GM19240 (cell line): ENCODE measurements at regions not wholly inside any gene's neighbourhood (a gene's known extent, or its start where the extent isn't known, plus 50 kb on each side); places are given as distances from the start of the nearest gene placed in this dataset.
"Not testable (repeated sequence)": the region's sequence is repeated elsewhere in the genome, so short reads cannot be mapped to it uniquely, and the experiment has no call there.

Source experiments
- DNase-seq: peaks from one replicate; pipeline ENCODE4 v3.0.0; 2011; ENCODE audit warnings: low spot score; ENCODE audit not compliant: insufficient read length

DNA sequence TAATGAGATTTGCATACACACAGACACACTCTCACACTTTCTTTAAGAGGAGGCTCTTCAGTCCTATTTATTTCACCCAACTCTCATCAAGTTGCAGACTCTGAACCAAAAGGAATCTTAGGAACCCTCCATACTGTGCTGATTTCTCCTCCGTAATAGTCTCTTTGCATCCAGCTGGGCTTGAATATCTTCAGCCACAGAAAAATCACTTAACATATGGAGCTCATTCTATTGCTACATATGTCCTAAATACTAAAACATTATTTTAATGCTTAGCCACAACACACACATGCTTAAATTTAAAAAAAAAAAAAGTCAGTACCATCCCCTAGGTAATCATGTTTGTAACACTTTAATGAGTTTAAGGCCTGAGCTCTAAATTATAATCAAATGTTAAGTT is 287.5 kb upstream of the CNTN6 start:
- no peak for DNase-seq

DNA sequence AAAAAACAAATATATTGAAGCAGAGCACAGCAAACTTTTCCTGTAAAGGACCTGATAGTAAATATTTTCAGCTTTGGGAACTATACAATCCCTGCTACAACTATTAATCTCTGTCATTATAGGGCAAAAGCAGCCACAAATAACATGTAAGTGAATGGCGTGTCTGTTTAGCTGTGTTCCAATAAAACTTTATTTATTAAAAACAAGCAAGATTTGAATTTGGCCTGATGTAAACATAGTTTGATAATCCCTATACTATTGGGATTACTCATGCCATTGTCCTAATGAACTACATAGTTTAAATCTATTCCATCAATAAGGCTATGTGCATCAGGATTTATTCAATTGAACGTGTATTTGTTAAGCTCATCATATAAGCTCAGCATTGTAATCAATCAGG is 286.8 kb upstream of the CNTN6 start:
- no peak for DNase-seq

DNA sequence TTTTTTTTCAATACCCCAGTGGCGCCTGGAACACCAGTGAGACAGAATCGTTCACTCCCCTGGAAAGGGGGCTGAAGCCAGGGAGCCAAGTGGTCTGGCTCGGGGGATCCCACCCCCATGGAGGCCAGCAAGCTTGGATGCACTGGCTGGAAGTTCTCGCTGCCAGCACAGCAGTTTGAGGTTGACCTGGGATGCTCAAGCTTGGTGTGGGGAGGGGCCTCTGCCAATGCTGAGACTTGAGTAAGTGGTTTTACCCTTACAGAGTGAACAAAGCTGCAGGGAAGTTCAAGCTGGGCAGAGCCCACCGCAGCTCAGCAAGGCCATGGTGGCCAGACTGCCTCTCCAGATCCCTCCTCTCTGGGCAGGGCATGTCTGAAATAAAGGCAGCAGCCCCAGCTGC is 276.2 kb upstream of the CNTN6 start:
- DNase-seq: no peak

DNA sequence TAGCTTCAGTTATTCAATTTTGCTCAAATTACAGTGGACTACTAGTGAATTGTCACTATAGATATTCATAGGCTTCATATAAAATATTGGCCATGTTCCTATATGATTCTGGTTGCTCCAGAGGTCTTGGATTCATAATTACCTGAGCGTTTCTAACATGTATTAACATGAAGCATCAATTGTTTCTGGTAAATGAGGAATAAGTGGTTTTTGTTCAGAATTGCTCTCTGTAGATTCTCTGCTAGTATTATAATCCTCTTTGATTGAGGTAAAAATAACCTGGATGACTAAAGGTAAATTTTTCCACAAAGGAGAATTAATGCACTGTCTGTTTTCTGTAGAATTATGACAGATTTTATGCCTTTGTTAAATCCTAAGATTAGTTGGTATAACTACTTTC is 258.1 kb upstream of the CNTN6 start:
- DNase-seq: no peak

- no peak for DNase-seq
These were observed 257.7 kb upstream of the CNTN6 start for GRCh38 chr3:835096-835495.

DNA sequence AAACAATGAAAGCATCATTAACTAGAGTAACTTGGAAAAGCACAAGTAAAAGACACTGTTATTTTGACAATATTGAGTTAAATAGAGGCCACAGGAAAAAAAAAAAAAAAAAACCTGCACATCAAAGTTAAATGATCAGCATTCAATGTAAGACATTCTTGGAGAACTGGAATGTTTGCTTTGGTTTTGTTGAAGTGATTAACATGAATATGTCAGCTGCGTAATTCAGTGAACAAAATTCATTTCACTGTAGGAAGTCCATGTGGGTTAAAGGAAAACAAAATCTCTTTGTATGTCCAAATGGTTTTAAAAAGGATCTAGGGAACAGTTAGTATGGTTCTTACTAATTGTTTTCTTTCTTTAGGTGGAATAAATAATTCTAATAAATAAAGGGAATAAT is 252.8 kb upstream of the CNTN6 start:
- DNase-seq: no peak

GRCh38 chr3:851098-851790 is 241.6 kb upstream of the CNTN6 start:
- DNase-seq: no peak

DNA sequence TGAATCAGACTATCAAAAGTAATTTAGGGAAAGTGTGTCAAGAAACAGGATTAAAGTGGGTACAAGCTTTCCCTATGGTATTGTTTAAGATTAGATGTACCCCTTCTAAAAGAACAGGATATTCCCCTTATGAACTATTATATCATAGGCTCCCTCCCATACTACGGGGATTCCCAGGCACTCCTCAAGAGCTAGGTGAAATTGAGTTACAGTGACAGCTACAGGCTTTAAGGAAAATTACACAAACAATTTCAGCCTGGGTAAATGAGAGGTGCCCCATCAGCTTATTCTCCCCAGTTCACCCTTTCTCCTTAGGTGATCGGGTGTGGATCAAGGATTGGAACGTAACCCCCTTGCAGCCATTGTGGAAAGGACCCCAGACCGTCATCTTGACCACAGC is 240.8 kb upstream of the CNTN6 start:
- no peak for DNase-seq

- DNase-seq: no peak
These were observed 239.3 kb upstream of the CNTN6 start for GRCh38 chr3:853489-853888.

DNA sequence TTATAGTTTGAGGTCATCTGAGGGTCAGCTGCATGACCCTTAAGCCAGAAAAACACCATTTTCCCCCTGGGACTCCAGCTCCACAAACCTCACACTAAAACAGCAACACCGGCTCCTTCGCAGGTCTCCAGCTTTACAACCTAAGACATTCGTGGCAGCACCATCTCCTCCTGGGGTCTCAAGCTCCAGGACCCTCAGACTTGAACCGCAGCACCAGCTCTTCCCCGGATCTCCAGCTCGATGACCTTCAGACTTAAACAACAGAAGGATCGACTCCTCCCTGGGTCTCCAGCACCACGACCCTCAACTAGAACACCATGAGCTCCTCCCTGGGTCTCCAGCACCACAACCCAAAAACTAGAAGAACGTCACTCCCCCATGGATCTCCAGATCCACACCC is 233.7 kb upstream of the CNTN6 start:
- no peak for DNase-seq

- DNase-seq: no peak
These were observed 231.1 kb upstream of the CNTN6 start for GRCh38 chr3:861721-862120.

DNA sequence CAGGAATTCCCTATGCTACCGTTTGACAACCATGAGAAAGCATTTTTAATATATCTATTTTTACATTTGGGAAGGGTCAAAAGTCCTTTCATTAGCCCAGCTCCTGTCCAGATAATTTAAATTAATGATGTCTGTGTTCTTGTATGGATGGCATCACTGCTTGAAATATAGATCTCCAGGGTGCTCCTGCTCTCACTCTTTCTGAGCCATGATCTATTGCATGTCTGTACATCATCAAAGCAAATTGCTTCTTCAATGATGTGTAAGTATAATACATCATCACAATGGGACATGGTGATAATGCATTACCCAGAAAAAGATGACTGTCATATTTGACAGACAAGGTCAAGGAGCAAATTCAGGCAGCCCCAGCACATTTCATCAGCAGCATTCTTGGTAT is 223.6 kb upstream of the CNTN6 start:
- DNase-seq: no peak

DNA sequence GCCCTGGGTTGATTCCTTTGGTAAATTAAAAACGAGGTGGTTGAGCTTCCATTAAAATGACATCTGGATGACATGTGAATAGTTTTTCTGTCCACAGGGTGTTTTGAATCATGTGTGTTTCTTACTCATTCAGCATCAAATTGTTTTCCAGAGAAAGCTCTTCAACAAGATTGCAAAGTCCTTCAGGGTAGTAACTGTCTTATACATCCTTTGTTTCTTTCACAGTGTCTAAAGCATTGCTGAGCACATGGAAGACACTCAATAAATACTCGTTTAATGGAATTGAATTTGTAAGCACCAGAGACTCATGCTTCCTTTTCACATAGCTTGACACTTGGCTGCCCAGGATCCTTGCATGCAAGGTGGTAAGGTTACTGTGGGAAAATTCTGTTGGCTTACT is 223.1 kb upstream of the CNTN6 start:
- DNase-seq: no peak

DNA sequence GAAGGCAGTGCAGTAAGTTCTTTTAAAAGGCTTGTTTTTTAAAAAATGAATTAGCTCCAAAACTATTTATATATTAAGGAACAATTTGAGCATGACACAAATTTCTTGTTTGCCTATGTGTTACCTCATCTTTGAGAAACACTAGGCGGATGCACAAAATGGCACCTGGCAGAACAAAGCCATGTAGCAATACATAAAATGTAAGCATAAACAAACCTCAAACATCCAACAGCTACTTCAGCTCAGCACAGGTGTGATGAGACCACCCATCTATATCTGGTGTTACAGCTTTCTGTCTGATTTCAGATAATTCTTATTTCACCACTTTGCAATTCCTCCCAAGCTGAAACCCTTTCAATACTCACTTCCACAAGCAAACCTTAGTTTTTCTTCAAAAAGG is 221.2 kb upstream of the CNTN6 start:
- DNase-seq: no peak

GRCh38 chr3:877001-877400 is 215.8 kb upstream of the CNTN6 start:
- DNase-seq: no peak

DNA sequence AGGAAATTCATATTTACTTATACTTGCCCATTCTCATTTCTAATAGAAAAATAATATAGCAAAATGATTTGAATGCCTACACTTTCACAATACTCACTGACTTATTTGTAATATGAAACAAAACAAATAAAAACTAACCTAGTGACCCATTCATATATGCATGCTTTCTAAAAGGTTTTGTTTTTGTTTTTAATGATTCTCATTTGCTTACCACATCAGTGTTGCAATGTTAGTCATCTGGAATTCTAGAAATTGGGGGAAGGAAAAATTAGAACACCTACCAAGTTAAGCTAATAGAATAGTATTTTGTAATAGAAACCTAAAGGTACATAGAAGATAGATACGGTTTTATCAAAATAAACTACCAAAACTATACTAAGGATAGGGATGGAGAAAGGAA is 214.1 kb upstream of the CNTN6 start:
- no peak for DNase-seq

- DNase-seq: no peak
These were observed 212.5 kb upstream of the CNTN6 start for GRCh38 chr3:880371-880770.

- no peak for DNase-seq
These were observed 210.3 kb upstream of the CNTN6 start for GRCh38 chr3:882533-882932.

DNA sequence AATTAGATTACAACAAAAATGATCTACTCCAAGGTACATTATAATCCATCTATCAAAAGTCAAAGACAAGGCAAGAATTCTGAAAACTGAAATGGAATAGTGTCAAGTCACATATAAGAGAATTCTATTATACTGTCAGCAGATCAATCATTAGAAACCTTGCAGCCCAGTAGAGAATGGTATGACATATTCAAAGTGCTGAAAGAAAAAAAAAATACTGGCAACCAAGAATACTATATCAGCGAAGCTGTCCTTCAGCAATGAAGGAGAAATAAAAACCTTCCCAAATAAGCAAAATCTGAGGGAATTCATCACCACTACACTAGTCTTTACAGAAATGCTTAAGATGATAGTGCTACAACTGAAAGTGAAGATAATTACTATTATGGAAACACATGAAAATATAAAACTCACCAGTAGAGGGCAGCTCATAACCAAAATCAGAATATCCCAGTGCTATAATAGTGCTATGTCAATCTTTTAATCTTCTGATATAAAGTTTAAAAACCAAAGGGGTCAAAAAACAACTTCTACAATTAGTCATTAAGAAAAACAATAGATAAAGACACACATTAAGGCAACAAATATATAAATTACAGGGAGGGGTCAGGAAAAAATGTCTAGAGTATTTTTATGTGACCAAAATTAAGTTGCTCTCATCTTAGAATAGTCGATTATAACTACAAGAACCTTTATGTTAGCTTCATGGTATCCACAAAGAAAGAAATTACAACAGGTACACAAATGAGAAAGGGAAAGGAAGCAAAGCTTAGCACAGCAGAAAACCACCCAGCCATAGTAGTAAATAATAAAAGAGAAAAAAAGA is 190.7 kb upstream of the CNTN6 start:
- no peak for DNase-seq

DNA sequence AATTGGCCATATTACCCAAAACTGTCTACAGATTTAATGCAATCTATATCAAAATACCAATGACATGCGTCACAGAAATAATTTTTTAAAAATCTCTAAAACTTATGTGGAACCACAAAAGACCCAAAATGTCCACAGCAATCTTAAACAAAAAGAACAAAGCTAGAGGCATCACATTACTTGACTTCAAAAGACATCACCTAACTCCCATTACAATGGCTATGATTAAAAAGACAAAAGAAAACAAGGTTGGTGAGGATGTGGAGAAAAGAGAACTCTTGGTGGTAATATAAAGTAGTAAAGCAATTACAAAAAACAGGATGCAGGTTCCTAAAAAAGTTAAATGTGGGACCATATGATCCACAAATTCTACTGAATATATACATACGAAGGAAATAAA is 187.6 kb upstream of the CNTN6 start:
- DNase-seq: no peak

GRCh38 chr3:906739-907138 is 186.1 kb upstream of the CNTN6 start:
- DNase-seq: no peak

DNA sequence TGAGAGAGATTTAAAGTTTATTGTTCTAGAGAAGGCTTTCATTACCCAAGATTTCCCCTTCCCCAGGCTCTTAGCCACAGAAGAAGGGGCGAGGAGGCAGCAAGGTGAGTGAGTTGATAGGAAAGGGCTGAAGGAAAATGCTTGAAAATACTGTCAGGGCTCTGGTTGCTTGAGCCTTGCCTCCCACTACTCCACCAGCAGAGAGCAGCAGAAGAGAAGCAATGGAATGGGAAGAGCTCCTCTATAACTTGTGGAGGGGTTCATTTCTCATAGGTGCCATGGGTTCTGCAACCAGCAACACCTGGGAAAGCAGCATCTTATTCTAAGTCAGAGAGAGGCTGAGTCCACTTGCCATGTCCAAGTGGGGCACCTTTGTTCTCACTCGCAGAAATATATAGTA is 184.0 kb upstream of the CNTN6 start:
- no peak for DNase-seq

- not testable (repeated sequence) for DNase-seq
These were observed 180.1 kb upstream of the CNTN6 start for GRCh38 chr3:912717-913116.
